ENCODE measurements at regions not wholly inside any gene's neighbourhood (a gene's known extent, or its start where the extent isn't known, plus 50 kb on each side); places are given as distances from the start of the nearest gene placed in this dataset.

- TF ChIP-seq, protein P1, sequence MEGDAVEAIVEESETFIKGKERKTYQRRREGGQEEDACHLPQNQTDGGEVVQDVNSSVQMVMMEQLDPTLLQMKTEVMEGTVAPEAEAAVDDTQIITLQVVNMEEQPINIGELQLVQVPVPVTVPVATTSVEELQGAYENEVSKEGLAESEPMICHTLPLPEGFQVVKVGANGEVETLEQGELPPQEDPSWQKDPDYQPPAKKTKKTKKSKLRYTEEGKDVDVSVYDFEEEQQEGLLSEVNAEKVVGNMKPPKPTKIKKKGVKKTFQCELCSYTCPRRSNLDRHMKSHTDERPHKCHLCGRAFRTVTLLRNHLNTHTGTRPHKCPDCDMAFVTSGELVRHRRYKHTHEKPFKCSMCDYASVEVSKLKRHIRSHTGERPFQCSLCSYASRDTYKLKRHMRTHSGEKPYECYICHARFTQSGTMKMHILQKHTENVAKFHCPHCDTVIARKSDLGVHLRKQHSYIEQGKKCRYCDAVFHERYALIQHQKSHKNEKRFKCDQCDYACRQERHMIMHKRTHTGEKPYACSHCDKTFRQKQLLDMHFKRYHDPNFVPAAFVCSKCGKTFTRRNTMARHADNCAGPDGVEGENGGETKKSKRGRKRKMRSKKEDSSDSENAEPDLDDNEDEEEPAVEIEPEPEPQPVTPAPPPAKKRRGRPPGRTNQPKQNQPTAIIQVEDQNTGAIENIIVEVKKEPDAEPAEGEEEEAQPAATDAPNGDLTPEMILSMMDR (IDR thresholded peaks at IDR 0.05) = no peak
- TF ChIP-seq POLR2A (IDR thresholded peaks at IDR 0.05) = no peak
Observed at GRCh38 chr16:5891296-5891695, 793.7 kb upstream of the EEF2KMT start.
